C1 segment of cervical spinal cord (tissue), 14 donors: ENCODE measurements at regions not wholly inside any gene's neighbourhood (a gene's known extent, or its start where the extent isn't known, plus 50 kb on each side); places are given as distances from the start of the nearest gene placed in this dataset.
"Not testable (repeated sequence)": the region's sequence is repeated elsewhere in the genome, so short reads cannot be mapped to it uniquely, and the experiment has no call there.

Source experiments
- DNase-seq, 14 donors: peaks; one replicate each; lab custom pipeline; 2025; lab: John Stamatoyannopoulos, UW

- DNase-seq: not testable (repeated sequence)
These were observed 54.8 kb upstream of the ZNF717 start for GRCh38 chr3:75840160-75840559.

GRCh38 chr3:75850301-75851008, 65.1 kb upstream of the ZNF717 start:
- DNase-seq: not testable (repeated sequence)

- DNase-seq: no peak
These were observed 77.8 kb upstream of the ZNF717 start for GRCh38 chr3:75863130-75863529.

- no peak for DNase-seq
These were observed 78.5 kb upstream of the ZNF717 start for GRCh38 chr3:75863878-75864277.

- not testable (repeated sequence) for DNase-seq
These were observed 98.4 kb upstream of the ZNF717 start for GRCh38 chr3:75883719-75884118.

GRCh38 chr3:75886971-75887526, 101.7 kb upstream of the ZNF717 start:
- DNase-seq: no peak

- DNase-seq: no peak
These were observed 108.9 kb upstream of the ZNF717 start for GRCh38 chr3:75894234-75894633.

GRCh38 chr3:75896265-75896664, 110.9 kb upstream of the ZNF717 start:
- no peak for DNase-seq

GRCh38 chr3:75901446-75901845, 116.1 kb upstream of the ZNF717 start:
- DNase-seq: not testable (repeated sequence)

- DNase-seq: peak in 5 of 14 donors; percentile 1 to 9 (median 5)
These were observed 121.3 kb upstream of the ZNF717 start for GRCh38 chr3:75906555-75907112.

GRCh38 chr3:75913800-75914350, 128.5 kb upstream of the ZNF717 start:
- DNase-seq: no peak

- DNase-seq: not testable (repeated sequence)
These were observed 129.4 kb upstream of the ZNF717 start for GRCh38 chr3:75914741-75915140.

GRCh38 chr3:75938921-75939320, 153.6 kb upstream of the ZNF717 start:
- no peak for DNase-seq

GRCh38 chr3:75951941-75952340, 166.6 kb upstream of the ZNF717 start:
- DNase-seq: no peak

GRCh38 chr3:75960031-75960430, 174.7 kb upstream of the ZNF717 start:
- not testable (repeated sequence) for DNase-seq

GRCh38 chr3:75962054-75962453, 176.7 kb upstream of the ZNF717 start:
- DNase-seq: not testable (repeated sequence)

GRCh38 chr3:75967071-75967470, 181.7 kb upstream of the ZNF717 start:
- no peak for DNase-seq

GRCh38 chr3:75978686-75979085, 193.3 kb upstream of the ZNF717 start:
- no peak for DNase-seq

- no peak for DNase-seq
These were observed 196.1 kb upstream of the ZNF717 start for GRCh38 chr3:75981401-75981800.

- DNase-seq: no peak
These were observed 196.8 kb upstream of the ZNF717 start for GRCh38 chr3:75982151-75982550.

- DNase-seq: no peak
These were observed 197.8 kb upstream of the ZNF717 start for GRCh38 chr3:75983111-75983510.

- DNase-seq: no peak
These were observed 198.4 kb upstream of the ZNF717 start for GRCh38 chr3:75983609-75984290.
